ENCODE measurements at regions not wholly inside any gene's neighbourhood (a gene's known extent, or its start where the extent isn't known, plus 50 kb on each side); places are given as distances from the start of the nearest gene placed in this dataset.

GRCh38 chr1:38370716-38371504 is 324.3 kb upstream of the POU3F1 start:
- H3K4ac ChIP-seq (ENCODE audit: low read depth, low read length) = no peak overlapping the region
- H4K91ac ChIP-seq (ENCODE audit: low read depth, low read length) = no peak overlapping the region
- no peak overlapping the region for H3K4me2 ChIP-seq (ENCODE audit: low read length)
- H4K12ac ChIP-seq (ENCODE audit: low read depth, low read length) = no peak overlapping the region
- H3K27ac ChIP-seq (ENCODE audit: low read depth, low read length) = no peak overlapping the region
- H2AK5ac ChIP-seq (ENCODE audit: low read length) = no peak overlapping the region
- H3K18ac ChIP-seq (ENCODE audit: low read length) = no peak overlapping the region
- no peak overlapping the region for H2BK12ac ChIP-seq (ENCODE audit: low read length)
- no peaks in the 10 kb centered on the region for H3K79me1 ChIP-seq (ENCODE audit: low read length)
- no peak overlapping the region for H4K8ac ChIP-seq (ENCODE audit: low read depth, low read length)
- peak in 1 of 2 donors; percentile 1 for DNase-seq
- H2AFZ ChIP-seq (ENCODE audit: insufficient read depth, low read length, poor library complexity) = no peak overlapping the region
- no peak overlapping the region for H3K9ac ChIP-seq (ENCODE audit: low read length)
- H2BK120ac ChIP-seq (ENCODE audit: insufficient read depth, low read length, poor library complexity) = no peak overlapping the region
- H3K4me1 ChIP-seq (ENCODE audit: control insufficient read depth in 1 of 2, insufficient read depth in 2 of 2, low read length in 2 of 2) = no peaks in the 10 kb centered on the region
- H3K27me3 ChIP-seq (ENCODE audit: insufficient read depth, low read length) = no peaks in the 10 kb centered on the region
- no peak overlapping the region for H2BK5ac ChIP-seq (ENCODE audit: low read depth, low read length, poor library complexity)
- H3K14ac ChIP-seq (ENCODE audit: low read length) = no peak overlapping the region
- no peaks in the 10 kb centered on the region for H3K36me3 ChIP-seq (ENCODE audit: control insufficient read depth in 1 of 2, insufficient read depth in 2 of 2, low read length in 2 of 2)
- H3K9me3 ChIP-seq (ENCODE audit: insufficient read depth, low read depth, low read length) = peaks cover 5% of the 10 kb centered on the region
- H3K79me2 ChIP-seq (ENCODE audit: control insufficient read depth, insufficient read depth, low read length, poor library complexity) = no peaks in the 10 kb centered on the region
- WGBS (ENCODE audit: extremely low coverage, insufficient coverage, insufficient read length) = no CpG with 5 or more reads among the region's 14 CpGs
- no peak overlapping the region for H3K4me3 ChIP-seq (ENCODE audit: low read depth, low read length)
- H3K23ac ChIP-seq (ENCODE audit: low read length) = no peak overlapping the region

GRCh38 chr1:38365242-38365641 is 318.6 kb upstream of the POU3F1 start:
- no CpG with 5 or more reads among the region's 1 CpG for WGBS (ENCODE audit: extremely low coverage, insufficient coverage, insufficient read length)
- no peak overlapping the region for H3K9ac ChIP-seq (ENCODE audit: low read length)

GRCh38 chr1:38361566-38361965 is 315.0 kb upstream of the POU3F1 start:
- Histone ChIP-seq H3K18ac (ENCODE audit: low read length) (no peak overlapping the region), H4K12ac (ENCODE audit: low read depth, low read length) (no peak overlapping the region), H3K79me2 (ENCODE audit: control insufficient read depth, insufficient read depth, low read length, poor library complexity) (no peaks in the 10 kb centered on the region), H2AK5ac (ENCODE audit: low read length) (no peak overlapping the region), H2BK120ac (ENCODE audit: insufficient read depth, low read length, poor library complexity) (no peak overlapping the region), H2BK12ac (ENCODE audit: low read length) (no peak overlapping the region), H3K14ac (ENCODE audit: low read length) (no peak overlapping the region), H3K27me3 (ENCODE audit: insufficient read depth, low read length) (no peaks in the 10 kb centered on the region), H3K23ac (ENCODE audit: low read length) (no peak overlapping the region), H2BK5ac (ENCODE audit: low read depth, low read length, poor library complexity) (no peak overlapping the region), H3K4me3 (ENCODE audit: low read depth, low read length) (no peak overlapping the region), H3K9ac (ENCODE audit: low read length) (no peak overlapping the region), H3K79me1 (ENCODE audit: low read length) (no peaks in the 10 kb centered on the region), H3K4me1 (ENCODE audit: control insufficient read depth in 1 of 2, insufficient read depth in 2 of 2, low read length in 2 of 2) (no peaks in the 10 kb centered on the region), H3K9me3 (ENCODE audit: insufficient read depth, low read depth, low read length) (no peaks in the 10 kb centered on the region), H3K27ac (ENCODE audit: low read depth, low read length) (no peak overlapping the region), H3K4ac (ENCODE audit: low read depth, low read length) (no peak overlapping the region), H3K36me3 (ENCODE audit: control insufficient read depth in 1 of 2, insufficient read depth in 2 of 2, low read length in 2 of 2) (no peaks in the 10 kb centered on the region), H2AFZ (ENCODE audit: insufficient read depth, low read length, poor library complexity) (no peak overlapping the region), H3K4me2 (ENCODE audit: low read length) (no peak overlapping the region), H4K8ac (ENCODE audit: low read depth, low read length) (no peak overlapping the region), H4K91ac (ENCODE audit: low read depth, low read length) (no peak overlapping the region)
- no CpG with 5 or more reads among the region's 6 CpGs for WGBS (ENCODE audit: extremely low coverage, insufficient coverage, insufficient read length)
- no peak for DNase-seq

More at GRCh38 chr1:38365242-38365641, 318.6 kb upstream of the POU3F1 start:
- Histone ChIP-seq H3K4ac (ENCODE audit: low read depth, low read length) (no peak overlapping the region), H3K4me2 (ENCODE audit: low read length) (no peak overlapping the region), H3K4me1 (ENCODE audit: control insufficient read depth in 1 of 2, insufficient read depth in 2 of 2, low read length in 2 of 2) (no peaks in the 10 kb centered on the region), H3K79me1 (ENCODE audit: low read length) (no peaks in the 10 kb centered on the region), H3K23ac (ENCODE audit: low read length) (no peak overlapping the region), H2BK12ac (ENCODE audit: low read length) (no peak overlapping the region), H2BK120ac (ENCODE audit: insufficient read depth, low read length, poor library complexity) (no peak overlapping the region), H2AK5ac (ENCODE audit: low read length) (no peak overlapping the region), H3K14ac (ENCODE audit: low read length) (no peak overlapping the region), H3K79me2 (ENCODE audit: control insufficient read depth, insufficient read depth, low read length, poor library complexity) (no peaks in the 10 kb centered on the region), H3K36me3 (ENCODE audit: control insufficient read depth in 1 of 2, insufficient read depth in 2 of 2, low read length in 2 of 2) (no peaks in the 10 kb centered on the region), H3K27ac (ENCODE audit: low read depth, low read length) (no peak overlapping the region), H3K27me3 (ENCODE audit: insufficient read depth, low read length) (no peaks in the 10 kb centered on the region), H3K18ac (ENCODE audit: low read length) (no peak overlapping the region), H4K8ac (ENCODE audit: low read depth, low read length) (no peak overlapping the region), H4K91ac (ENCODE audit: low read depth, low read length) (no peak overlapping the region), H3K4me3 (ENCODE audit: low read depth, low read length) (no peak overlapping the region), H4K12ac (ENCODE audit: low read depth, low read length) (no peak overlapping the region), H2AFZ (ENCODE audit: insufficient read depth, low read length, poor library complexity) (no peak overlapping the region), H2BK5ac (ENCODE audit: low read depth, low read length, poor library complexity) (no peak overlapping the region), H3K9me3 (ENCODE audit: insufficient read depth, low read depth, low read length) (no peaks in the 10 kb centered on the region)
- DNase-seq = no peak

GRCh38 chr1:38360807-38361206 is 314.2 kb upstream of the POU3F1 start:
- no peaks in the 10 kb centered on the region for H3K4me1 ChIP-seq (ENCODE audit: control insufficient read depth in 1 of 2, insufficient read depth in 2 of 2, low read length in 2 of 2)
- no CpG with 5 or more reads among the region's 1 CpG for WGBS (ENCODE audit: extremely low coverage, insufficient coverage, insufficient read length)
- H2BK120ac ChIP-seq (ENCODE audit: insufficient read depth, low read length, poor library complexity) = no peak overlapping the region
- no peaks in the 10 kb centered on the region for H3K79me2 ChIP-seq (ENCODE audit: control insufficient read depth, insufficient read depth, low read length, poor library complexity)
- H3K36me3 ChIP-seq (ENCODE audit: control insufficient read depth in 1 of 2, insufficient read depth in 2 of 2, low read length in 2 of 2) = no peaks in the 10 kb centered on the region
- no peak overlapping the region for H3K4ac ChIP-seq (ENCODE audit: low read depth, low read length)
- no peaks in the 10 kb centered on the region for H3K9me3 ChIP-seq (ENCODE audit: insufficient read depth, low read depth, low read length)
- H2AFZ ChIP-seq (ENCODE audit: insufficient read depth, low read length, poor library complexity) = no peak overlapping the region
- H2BK5ac ChIP-seq (ENCODE audit: low read depth, low read length, poor library complexity) = no peak overlapping the region
- no peak overlapping the region for H3K4me2 ChIP-seq (ENCODE audit: low read length)
- no peak overlapping the region for H4K91ac ChIP-seq (ENCODE audit: low read depth, low read length)
- no peak overlapping the region for H2AK5ac ChIP-seq (ENCODE audit: low read length)
- no peak overlapping the region for H3K4me3 ChIP-seq (ENCODE audit: low read depth, low read length)
- H3K18ac ChIP-seq (ENCODE audit: low read length) = no peak overlapping the region
- no peaks in the 10 kb centered on the region for H3K79me1 ChIP-seq (ENCODE audit: low read length)
- no peak overlapping the region for H4K12ac ChIP-seq (ENCODE audit: low read depth, low read length)
- no peak overlapping the region for H3K23ac ChIP-seq (ENCODE audit: low read length)
- no peaks in the 10 kb centered on the region for H3K27me3 ChIP-seq (ENCODE audit: insufficient read depth, low read length)
- H3K9ac ChIP-seq (ENCODE audit: low read length) = no peak overlapping the region
- H3K14ac ChIP-seq (ENCODE audit: low read length) = no peak overlapping the region
- H2BK12ac ChIP-seq (ENCODE audit: low read length) = no peak overlapping the region
- H4K8ac ChIP-seq (ENCODE audit: low read depth, low read length) = no peak overlapping the region
- no peak overlapping the region for H3K27ac ChIP-seq (ENCODE audit: low read depth, low read length)
- no peak for DNase-seq

All from trophoblast cell (in vitro differentiated cells and primary cell).